K562 (cell line): ENCODE measurements at regions not wholly inside any gene's neighbourhood (a gene's known extent, or its start where the extent isn't known, plus 50 kb on each side); places are given as distances from the start of the nearest gene placed in this dataset.
A peak's percentile ranks its signal among the peaks of the same experiment; 100 is the strongest.

Experiments used
- CREB3 ChIP-seq: fragments of 450-650 bp; conservative IDR thresholded peaks from 2 replicates; pipeline ENCODE4 v1.6.1; 2016; ENCODE audit warnings: missing genetic modification characterization, low read depth, mild to moderate bottlenecking, missing compliant biosample characterization, moderate library complexity
- DPF2 ChIP-seq: fragments of 450-650 bp; IDR thresholded peaks from 2 replicates; pipeline ENCODE4 v1.6.1; 2016
- NKRF ChIP-seq: fragments of 450-650 bp; IDR thresholded peaks from 2 replicates; pipeline ENCODE4 v1.6.1; 2016; ENCODE audit warnings: borderline replicate concordance
- POLR2A ChIP-seq: fragments of 450-650 bp; conservative IDR thresholded peaks from 2 replicates; pipeline ENCODE4 v1.6.1; 2016
- RNF219 ChIP-seq: fragments of 250-450 bp; sonication (Bioruptor Pico); IDR thresholded peaks from 2 replicates; pipeline ENCODE4 v1.5.0; 2022; ENCODE audit warnings: mild to moderate bottlenecking
- SRSF1 ChIP-seq: fragments of 200-400 bp; formaldehyde crosslinking; IDR thresholded peaks from 2 replicates; pipeline ENCODE4 v1.6.1; 2017; ENCODE audit warnings: mild to moderate bottlenecking, low read depth, low read length, moderate library complexity
- TRIM24 ChIP-seq, 2 experiments: fragments of 450-650 bp; IDR thresholded peaks; 2 replicates each; pipeline ENCODE4 v1.6.1; 2016
- ZNF511 ChIP-seq: sonication (generic); formaldehyde crosslinking; IDR thresholded peaks from 2 replicates; pipeline ENCODE4 v1.8.0; 2022; ENCODE audit warnings: mild to moderate bottlenecking, missing genetic modification reagents
- ZNF583 ChIP-seq: fragments of 250-450 bp; sonication (Bioruptor Pico); IDR thresholded peaks from 2 replicates; pipeline ENCODE4 v1.4.0; 2020
- ZNF609 ChIP-seq: sonication (generic); formaldehyde crosslinking; IDR thresholded peaks from 2 replicates; pipeline ENCODE4 v1.8.1; 2023; ENCODE audit warnings: missing genetic modification reagents, mild to moderate bottlenecking, borderline replicate concordance
- ZNF717 ChIP-seq: fragments of 250-450 bp; sonication (Bioruptor Pico); IDR thresholded peaks from 2 replicates; pipeline ENCODE4 v1.5.0; 2021
- TF ChIP-seq, protein P1 (sequence below): fragments of 250-450 bp; sonication (Bioruptor Pico); IDR thresholded peaks from 2 replicates; pipeline ENCODE4 v1.4.0; 2020; ENCODE audit warnings: mild to moderate bottlenecking, moderate library complexity
- TF ChIP-seq, protein P2 (sequence below): sonication (generic); IDR thresholded peaks from 2 replicates; pipeline ENCODE4 v1.6.1; 2016

- TF ChIP-seq TRIM24 (IDR thresholded peaks at IDR 0.05) (peak in 1 of 2 experiments; percentile 66; a peak in 2 of 4 replicates), SRSF1 (no peak), CREB3 (tag) (no peak), NKRF (0 out of 2 replicates have a peak, but pooled peaks have one; percentile 69), ZNF609 (peak; percentile 16; the same call in 1 of the 2 replicates), ZNF717 (CRISPR knock-in tag) (no peak), POLR2A (no peak), ZNF583 (CRISPR knock-in tag) (no peak), ZNF511 (no peak), RNF219 (CRISPR knock-in tag) (no peak), DPF2 (no peak)
- TF ChIP-seq, protein P1, sequence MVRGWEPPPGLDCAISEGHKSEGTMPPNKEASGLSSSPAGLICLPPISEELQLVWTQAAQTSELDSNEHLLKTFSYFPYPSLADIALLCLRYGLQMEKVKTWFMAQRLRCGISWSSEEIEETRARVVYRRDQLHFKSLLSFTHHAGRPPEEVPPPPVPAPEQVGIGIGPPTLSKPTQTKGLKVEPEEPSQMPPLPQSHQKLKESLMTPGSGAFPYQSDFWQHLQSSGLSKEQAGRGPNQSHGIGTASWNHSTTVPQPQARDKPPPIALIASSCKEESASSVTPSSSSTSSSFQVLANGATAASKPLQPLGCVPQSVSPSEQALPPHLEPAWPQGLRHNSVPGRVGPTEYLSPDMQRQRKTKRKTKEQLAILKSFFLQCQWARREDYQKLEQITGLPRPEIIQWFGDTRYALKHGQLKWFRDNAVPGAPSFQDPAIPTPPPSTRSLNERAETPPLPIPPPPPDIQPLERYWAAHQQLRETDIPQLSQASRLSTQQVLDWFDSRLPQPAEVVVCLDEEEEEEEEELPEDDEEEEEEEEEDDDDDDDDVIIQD (CRISPR knock-in tag) = no peak
- TF ChIP-seq, protein P2, sequence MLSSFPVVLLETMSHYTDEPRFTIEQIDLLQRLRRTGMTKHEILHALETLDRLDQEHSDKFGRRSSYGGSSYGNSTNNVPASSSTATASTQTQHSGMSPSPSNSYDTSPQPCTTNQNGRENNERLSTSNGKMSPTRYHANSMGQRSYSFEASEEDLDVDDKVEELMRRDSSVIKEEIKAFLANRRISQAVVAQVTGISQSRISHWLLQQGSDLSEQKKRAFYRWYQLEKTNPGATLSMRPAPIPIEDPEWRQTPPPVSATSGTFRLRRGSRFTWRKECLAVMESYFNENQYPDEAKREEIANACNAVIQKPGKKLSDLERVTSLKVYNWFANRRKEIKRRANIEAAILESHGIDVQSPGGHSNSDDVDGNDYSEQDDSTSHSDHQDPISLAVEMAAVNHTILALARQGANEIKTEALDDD = no peak
Measured at GRCh38 chr6:28807682-28808280, 116.0 kb downstream of the TRIM27 start (continued).
